ENCODE measurements at regions not wholly inside any gene's neighbourhood (a gene's known extent, or its start where the extent isn't known, plus 50 kb on each side); places are given as distances from the start of the nearest gene placed in this dataset.

- no peaks in the 10 kb centered on the region for H3K9me3 ChIP-seq (replicated peaks; ENCODE audit: control insufficient read depth, insufficient read depth, low read length)
- SMC1A ChIA-PET (ENCODE audit: uncharacterized antibody, unreplicated experiment) = interaction anchor here (1.3 kb wide), 1 partner anchor 13 kb away, joined by 5 read pairs; no protein-coding TSS in a partner anchor
- BruUV-seq (replicated peaks) = no TSS peak
These were observed 417.7 kb downstream of the FLRT2 start for GRCh38 chr14:85947461-85948139.

More at GRCh38 chr14:85947461-85948139, 417.7 kb downstream of the FLRT2 start:
- Histone ChIP-seq H3K4me2 (ENCODE audit: control insufficient read depth, insufficient read depth) (no peak overlapping the region), H3K36me3 (ENCODE audit: control insufficient read depth in 2 of 2, insufficient read depth in 2 of 2, low read length in 1 of 2) (no peaks in the 10 kb centered on the region), H3K27me3 (replicated peaks in 1 of 2; ENCODE audit: control insufficient read depth in 2 of 2, insufficient read depth in 2 of 2, low read length in 1 of 2) (no peaks in the 10 kb centered on the region), H3K9ac (ENCODE audit: control insufficient read depth, insufficient read depth, low read length) (no peak overlapping the region), H2AFZ (ENCODE audit: control insufficient read depth, low read depth, low read length) (no peak overlapping the region), H3K4me3 (no peak overlapping the region), H3K27ac (ENCODE audit: control insufficient read depth, insufficient read depth) (no peak overlapping the region), H4K20me1 (ENCODE audit: control insufficient read depth, insufficient read depth) (no peaks in the 10 kb centered on the region), H3K4me1 (ENCODE audit: control insufficient read depth, insufficient read depth, low read length) (no peaks in the 10 kb centered on the region), H3K79me2 (ENCODE audit: control insufficient read depth, insufficient read depth, low read length) (no peaks in the 10 kb centered on the region)
- TF ChIP-seq SUZ12 (IDR thresholded peaks at IDR 0.05; ENCODE audit: unreplicated experiment) = no peak
- TF ChIP-seq NFXL1 (IDR thresholded peaks at IDR 0.05; ENCODE audit: borderline replicate concordance) = no peak
- TF ChIP-seq NKRF (conservative IDR thresholded peaks at IDR 0.05) = no peak
- no peak for TF ChIP-seq ATF3 (IDR thresholded peaks at IDR 0.05; ENCODE audit: borderline replicate concordance, extremely low read depth, low read depth, low read length)
- TF ChIP-seq TCF3 (IDR thresholded peaks at IDR 0.05; ENCODE audit: borderline replicate concordance, insufficient read depth, low read depth, low read length) = no peak
- FAIRE-seq = no peak
- ChIA-PET RAD21 (ENCODE audit: unreplicated experiment) (no interaction called here), CTCF (no interaction called here), POLR2A (no interaction called here)
- no peak for ATAC-seq
- DNase-seq (ENCODE audit: low read depth, low spot score) = no peak
- in situ Hi-C loops (cut with MboI) = no loop called here
- 24% methylated on average over 4 of the region's 4 CpGs for WGBS (ENCODE audit: insufficient coverage, insufficient replicate concordance, low lambda C conversion rate, missing lambda C conversion rate)
- intact Hi-C loops (cut with micrococcal nuclease; ENCODE audit: unreplicated experiment) = no loop called here
